Uterus (tissue), 2 donors: ENCODE measurements at regions not wholly inside any gene's neighbourhood (a gene's known extent, or its start where the extent isn't known, plus 50 kb on each side); places are given as distances from the start of the nearest gene placed in this dataset.

Experiments used
- POLR2A ChIP-seq, 2 donors: fragments of 450-650 bp; IDR thresholded peaks; one replicate each; pipeline ENCODE4 v1.6.1; 2016; ENCODE audit warnings: antibody characterized with exemption in 2 of 2, mild to moderate bottlenecking in 1 of 2, moderate library complexity in 1 of 2
- TF ChIP-seq, protein P1 (sequence below), 4 experiments: fragments of 200-600 bp in 2 of 4; fragments of 450-650 bp in 2 of 4; sonication (generic) in 2 of 4; IDR thresholded peaks; one replicate each; pipeline ENCODE4 v1.5.1; 2016 to 2019; ENCODE audit warnings: antibody characterized with exemption in 4 of 4, mild to moderate bottlenecking in 2 of 4, moderate library complexity in 1 of 4

GRCh38 chr10:57964351-57964750, 303.3 kb downstream of the IPMK start:
- no peak for TF ChIP-seq POLR2A (IDR thresholded peaks at IDR 0.05)
- TF ChIP-seq, protein P1, sequence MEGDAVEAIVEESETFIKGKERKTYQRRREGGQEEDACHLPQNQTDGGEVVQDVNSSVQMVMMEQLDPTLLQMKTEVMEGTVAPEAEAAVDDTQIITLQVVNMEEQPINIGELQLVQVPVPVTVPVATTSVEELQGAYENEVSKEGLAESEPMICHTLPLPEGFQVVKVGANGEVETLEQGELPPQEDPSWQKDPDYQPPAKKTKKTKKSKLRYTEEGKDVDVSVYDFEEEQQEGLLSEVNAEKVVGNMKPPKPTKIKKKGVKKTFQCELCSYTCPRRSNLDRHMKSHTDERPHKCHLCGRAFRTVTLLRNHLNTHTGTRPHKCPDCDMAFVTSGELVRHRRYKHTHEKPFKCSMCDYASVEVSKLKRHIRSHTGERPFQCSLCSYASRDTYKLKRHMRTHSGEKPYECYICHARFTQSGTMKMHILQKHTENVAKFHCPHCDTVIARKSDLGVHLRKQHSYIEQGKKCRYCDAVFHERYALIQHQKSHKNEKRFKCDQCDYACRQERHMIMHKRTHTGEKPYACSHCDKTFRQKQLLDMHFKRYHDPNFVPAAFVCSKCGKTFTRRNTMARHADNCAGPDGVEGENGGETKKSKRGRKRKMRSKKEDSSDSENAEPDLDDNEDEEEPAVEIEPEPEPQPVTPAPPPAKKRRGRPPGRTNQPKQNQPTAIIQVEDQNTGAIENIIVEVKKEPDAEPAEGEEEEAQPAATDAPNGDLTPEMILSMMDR (IDR thresholded peaks at IDR 0.05) = no peak
